Activated CD4-positive, alpha-beta T cell treated with anti-CD3 and anti-CD28 coated beads, Interleukin-10, Interleukin-2, amounts not matched to agents 100 ng/mL and 50 ng/mL, durations not matched to agents 16 hours and 8 hours (primary cell): ENCODE measurements at regions not wholly inside any gene's neighbourhood (a gene's known extent, or its start where the extent isn't known, plus 50 kb on each side); places are given as distances from the start of the nearest gene placed in this dataset.
A peak's percentile ranks its signal among the peaks of the same experiment; 100 is the strongest.

Source experiments
- DNase-seq: peaks from one replicate; pipeline ENCODE4 v3.0.0-alpha.2; 2020

DNA sequence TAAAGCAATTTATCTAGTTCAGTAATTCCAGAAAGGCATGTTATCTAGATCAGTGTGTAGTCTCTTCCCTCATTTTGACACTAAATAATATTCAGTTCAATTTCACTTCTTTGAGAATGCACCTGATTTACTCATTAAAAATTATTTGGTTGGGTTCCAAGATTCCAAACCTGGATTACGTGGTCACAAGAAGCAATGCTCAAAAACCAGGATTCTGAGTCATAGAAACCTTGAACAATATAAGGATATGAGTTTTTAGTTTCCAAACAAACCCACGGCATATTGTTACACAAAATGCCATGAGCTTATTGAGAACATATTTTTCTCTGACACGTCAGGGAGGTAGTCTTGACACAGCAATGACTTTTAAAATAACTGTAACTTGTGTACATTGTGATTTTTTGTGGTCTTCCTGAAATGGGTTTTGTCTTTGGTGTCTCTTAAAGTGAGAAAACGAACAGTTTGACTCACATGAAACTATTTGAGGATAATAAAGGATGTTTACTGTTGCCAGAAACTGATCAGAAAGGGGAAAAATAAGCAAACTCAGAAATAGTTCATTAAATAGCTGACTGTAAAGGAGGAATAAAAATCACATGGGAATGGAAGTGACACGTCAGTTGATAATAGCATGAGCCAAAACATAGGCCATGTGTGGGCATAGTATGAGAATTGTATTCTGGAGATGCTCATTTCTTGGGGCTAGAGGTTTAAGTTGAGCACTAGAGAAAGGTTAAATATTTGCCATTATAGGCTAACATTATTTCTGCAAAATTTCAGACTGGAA is 617.7 kb upstream of the CDH2 start:
- no peak for DNase-seq

DNA sequence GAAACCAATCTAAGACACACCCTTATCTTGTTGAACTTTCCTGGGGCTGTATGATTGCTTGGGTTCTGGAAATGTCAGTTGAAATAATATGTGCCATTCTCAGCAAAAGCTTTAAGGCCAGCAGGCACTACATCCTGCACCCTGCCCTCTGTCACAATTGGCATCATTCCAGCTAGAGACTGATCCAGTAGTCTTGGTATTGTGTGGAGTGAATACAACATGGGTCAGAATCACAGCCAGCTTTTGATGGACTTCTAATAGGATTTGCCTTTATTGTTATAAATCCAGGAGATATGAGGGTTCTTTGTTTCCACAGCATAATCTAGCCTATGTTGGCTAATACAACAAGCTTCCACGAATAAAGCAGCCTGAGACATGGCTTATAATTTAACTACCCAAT is 617.0 kb upstream of the CDH2 start:
- DNase-seq: no peak

DNA sequence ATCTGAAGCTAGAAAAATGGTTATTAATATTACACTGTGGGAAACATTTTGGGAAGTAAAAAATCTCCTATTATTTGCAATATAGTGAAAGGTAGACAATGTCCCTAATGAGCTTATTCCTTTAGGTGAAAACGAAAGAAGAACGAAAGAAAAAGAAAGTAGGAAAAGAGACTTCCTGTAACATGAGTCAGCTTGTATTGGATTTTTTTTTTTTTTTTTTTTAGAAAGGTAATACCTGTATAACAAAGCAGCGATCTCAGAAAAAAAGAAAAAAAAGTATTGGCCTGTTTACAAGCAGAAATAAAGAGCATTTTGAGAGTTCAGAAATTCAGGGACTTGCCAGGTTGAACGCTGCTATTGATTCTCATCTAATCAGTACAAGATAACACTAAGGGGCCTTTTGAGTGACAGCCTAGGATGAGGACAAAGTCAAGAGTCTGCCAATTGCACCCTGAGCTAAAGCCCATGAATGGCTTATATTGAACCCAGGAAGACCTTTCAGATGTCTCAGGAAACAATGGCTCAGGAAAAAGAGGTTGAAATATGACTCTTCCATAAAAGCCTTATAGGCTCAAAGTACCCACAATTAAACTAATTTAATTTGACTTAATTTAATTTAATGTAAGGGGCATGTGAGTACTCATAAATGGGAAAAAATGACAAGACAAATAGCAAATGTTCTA is 615.6 kb upstream of the CDH2 start:
- no peak for DNase-seq

DNA sequence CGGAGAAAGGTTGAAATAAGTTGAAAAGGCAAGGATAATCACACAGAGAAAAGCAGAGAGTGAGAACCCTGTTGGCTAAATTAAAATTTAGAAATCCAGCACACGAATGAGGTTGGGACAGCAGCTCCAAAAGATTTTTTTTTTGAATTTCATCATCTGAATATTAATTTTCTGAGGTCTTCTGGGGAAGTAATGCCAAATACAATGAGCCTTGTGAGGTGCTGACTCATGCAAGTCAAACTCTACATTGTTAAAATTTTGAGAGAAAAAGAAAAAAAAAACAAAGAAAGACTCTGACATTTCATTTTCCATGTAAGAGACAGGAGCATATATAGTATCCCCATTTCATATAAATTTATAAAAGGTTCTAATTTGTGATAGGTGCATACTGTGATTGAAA is 614.2 kb upstream of the CDH2 start:
- no peak for DNase-seq

DNA sequence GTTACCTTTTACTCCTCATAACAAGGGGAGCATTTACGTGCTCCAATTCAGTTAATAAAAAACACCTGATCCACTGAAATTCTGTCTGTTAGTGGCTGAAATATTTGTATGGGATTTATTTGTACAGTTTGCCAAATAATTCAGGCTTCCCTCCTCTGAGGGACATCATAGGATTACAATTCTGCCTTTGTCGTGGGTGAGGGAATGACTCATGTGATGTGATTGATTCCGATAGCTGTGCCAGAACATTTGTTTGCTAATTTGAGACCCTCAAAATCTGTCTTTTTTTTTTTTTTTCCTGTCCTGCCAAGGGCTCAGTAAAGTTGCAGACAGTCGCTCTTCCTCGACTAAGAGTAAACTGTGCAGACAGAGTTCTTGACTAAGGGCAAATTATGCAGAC is 612.6 kb upstream of the CDH2 start:
- DNase-seq: no peak

DNA sequence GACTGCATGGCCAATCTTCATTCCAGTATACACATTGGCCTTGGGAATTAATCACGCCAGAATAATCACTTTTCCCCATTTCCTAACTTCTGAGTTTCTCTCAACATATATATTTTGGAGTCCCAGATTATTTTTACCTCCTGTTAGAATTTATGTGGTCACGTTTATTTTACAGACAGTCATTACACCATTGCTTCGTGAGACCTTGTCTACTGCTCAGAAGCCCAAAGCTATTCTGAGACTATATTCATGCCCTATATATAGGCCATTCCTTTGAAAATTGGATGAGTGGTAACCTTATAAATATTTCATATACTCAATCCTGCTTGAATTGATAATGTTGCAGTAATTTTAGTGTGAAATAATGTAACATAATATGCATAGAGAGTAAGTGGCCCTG is 610.0 kb upstream of the CDH2 start:
- no peak for DNase-seq

DNA sequence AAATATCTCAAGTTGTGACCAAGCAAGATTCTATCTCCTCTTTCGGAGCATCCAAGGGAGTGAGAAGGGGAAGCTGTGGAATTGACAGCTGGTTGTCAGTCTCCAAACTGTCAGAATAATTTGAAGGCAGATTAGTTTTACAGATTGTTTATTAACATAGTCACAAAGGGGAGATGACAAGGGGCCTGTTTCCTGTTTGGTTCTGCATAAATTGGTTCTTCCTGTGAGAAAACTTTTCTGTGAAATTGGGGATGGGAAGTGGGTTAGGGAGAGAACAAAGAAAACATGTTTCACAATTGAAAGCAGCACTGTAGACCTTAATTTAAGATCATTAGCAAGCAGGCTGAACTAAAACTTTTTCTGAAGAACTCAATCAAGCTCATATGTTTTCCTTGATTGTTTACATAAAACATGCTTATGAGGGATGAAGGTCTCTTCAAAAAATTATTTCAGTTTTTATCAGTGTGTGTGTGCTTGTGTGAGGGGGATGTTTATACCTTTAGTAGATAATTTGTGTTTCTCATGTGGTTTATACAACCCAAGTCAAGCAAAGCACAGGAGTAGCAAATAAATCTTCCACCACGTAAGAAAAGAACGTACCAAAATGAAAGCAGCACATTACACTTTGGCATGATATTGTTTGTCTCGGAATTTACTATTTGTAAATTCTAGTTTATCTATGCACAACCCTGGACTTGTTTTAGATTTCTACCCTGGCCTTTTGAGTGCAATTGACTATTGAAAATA is 604.9 kb upstream of the CDH2 start:
- DNase-seq: no peak

DNA sequence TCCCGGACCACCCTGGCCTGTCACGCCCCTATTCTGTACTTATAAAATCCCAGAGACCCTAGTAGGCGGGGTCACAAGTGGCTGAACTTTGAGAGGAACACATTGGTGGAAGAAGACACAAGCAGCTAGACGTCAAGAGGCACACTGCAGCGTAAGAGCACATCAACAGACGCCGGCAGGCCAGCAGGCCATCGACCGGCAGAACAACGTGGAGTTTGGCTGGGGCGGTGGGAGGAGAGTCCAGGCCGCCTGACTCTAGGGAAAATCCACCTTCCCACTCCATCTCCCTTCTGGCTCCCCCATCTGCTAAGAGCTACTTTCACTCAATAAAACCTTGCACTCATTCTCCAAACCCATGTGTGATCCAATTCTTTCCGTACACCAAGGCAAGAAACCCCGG is 601.8 kb upstream of the CDH2 start:
- DNase-seq: no peak

DNA sequence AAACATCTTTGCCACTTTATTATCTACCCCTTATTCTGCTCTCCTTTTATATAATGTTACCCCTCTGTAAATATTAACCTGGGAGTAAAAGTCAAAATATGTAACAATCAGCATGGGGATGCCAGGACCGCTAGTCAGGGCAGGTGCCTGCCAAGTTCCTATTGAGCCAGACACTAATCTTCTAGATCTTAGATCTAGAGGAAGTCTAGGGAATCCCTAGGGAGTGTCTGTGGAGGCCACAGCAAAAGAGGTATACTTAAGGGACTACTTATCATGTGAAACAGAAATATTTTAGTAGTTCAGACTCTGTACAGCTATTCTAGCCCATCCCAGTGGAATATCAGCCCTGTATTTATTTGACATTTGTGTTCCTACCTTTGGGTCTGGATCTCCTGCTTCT is 600.8 kb upstream of the CDH2 start:
- no peak for DNase-seq

DNA sequence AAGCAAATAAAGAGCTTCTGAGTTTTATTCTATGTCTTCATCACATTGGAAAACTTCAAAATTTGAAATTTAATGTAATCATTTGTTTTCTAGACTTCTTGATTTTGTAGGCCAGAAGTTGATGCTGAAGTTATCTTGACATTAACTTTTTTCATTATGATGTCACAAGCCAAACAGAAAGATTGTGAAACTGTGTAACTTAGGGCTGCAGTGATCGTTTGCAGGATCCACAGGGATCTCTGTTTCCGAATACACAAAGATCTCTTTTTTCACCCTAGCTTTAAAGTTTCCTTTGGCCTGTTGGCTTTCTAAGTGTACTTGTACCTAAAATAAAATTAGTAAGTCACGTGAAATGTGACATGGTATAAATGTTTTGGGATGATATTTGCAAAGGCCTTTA is 594.9 kb upstream of the CDH2 start:
- no peak for DNase-seq

DNA sequence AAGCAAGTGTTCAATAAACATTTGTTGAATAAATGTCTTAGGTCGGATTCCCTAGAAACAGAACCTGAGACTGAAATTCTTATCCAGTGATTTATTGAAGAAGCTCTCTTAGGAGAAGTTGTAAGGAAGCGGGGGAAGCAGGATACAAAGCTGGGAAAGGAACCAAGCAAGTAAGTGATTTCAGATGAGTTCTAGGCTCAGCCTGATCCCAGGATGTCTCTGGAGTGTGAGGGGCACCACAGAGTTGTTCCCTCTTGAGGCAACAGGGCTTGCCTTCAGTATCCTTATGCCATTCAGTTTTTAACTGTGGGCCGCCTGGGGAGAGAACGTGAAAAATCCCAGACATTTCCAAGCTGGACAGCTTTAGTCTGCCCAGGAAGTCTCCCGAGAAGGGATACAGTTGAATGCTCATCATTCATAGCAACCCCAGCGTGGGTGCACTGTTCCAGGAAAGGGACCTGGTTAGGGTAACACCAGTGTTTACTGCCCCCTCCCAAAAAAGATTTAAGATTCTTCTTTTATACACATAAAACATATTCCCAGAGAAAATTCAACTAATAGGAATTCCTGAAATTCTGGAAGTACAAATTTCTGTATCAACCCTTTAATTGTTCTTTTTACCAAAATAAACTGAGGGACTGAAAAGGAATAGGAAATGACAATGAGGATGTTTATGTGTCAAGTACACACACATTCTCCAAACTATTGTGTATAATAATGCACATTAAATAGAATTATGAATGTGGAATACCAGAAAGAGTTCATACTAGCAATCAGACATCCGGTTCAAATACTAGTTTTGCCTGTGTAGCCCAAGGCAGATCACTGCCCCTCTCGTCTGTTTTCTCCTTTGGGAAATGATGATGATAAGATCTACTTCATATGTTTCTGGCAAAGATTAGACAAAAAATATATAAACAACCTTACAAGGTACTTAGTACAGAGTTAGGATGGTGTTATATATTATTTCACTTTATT is 592.1 kb upstream of the CDH2 start:
- DNase-seq: no peak

DNA sequence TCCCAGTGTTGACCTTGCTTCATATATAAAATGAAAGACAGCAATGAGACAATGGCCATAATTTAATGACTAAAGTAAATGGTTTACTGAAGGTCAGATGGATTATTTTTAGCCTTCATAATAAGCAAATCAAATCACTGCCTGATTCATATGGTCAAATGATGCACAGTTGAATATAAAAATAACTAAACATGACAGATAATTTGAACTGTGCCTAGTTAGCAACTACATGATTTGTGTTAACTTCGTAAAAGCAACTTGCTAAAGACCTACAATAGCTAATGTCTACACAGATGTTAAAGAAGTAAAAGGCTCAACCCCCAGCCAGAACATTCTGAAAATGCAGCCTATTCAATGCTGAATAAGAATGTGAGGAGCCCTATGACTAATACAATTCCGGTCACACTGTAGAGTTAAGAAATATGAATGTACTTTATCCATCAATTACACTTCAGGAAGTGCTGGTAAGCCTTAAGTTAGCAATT is 590.8 kb upstream of the CDH2 start:
- DNase-seq: peak; percentile 7

DNA sequence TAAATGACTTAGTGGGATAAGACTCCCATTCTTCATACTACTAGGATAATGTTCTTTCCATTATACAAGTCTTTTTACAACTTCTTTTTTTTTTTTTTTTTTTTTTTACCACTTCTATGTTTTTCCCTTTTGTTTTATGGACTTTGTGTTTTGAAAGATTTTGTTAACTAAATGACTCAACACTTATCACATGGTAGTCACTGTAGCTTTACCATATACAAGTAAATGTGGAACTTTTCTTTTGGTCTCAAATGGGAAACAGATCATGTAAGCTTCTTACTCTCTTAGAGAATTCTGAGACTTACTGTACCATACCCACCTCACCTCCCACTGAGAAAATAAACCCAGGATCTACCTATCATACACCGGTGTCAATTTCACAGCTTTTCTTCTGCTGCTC is 590.3 kb upstream of the CDH2 start:
- no peak for DNase-seq

DNA sequence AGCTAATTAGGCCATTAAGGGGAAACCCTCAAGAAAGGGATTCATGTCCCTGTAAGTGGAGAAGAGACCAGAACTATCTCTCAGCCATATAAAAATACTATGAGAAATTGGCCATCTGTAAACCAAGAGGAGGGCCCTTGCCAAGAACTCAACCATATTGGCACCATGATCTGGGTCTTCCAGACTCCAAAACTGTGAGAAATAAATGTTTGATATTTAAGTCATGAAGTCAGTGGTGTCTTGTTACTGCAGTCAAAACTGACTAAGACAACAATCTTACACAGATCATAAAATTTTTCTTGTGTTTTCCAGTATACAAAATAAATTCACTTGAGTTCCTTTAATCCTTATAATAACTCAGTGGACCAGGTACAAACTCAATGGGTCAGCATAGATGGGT is 589.8 kb upstream of the CDH2 start:
- DNase-seq: no peak

DNA sequence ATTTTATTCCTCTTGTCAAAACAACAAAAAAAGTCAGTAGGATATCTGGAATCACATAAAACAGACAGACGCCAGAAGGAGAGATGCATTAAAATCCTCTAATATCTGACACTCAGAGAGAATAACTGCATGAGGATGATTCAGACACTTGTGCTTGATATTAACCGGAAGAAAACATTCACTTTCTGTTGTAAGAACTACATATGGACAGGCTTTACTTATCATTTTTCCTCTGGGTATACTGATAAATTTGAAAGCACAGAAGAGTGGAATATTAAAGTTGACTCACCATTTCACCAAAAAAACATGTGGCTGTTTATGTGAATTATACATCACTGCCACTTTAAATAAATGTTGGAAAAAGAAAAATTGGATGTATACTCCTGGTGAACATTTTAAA is 589.1 kb upstream of the CDH2 start:
- no peak for DNase-seq

DNA sequence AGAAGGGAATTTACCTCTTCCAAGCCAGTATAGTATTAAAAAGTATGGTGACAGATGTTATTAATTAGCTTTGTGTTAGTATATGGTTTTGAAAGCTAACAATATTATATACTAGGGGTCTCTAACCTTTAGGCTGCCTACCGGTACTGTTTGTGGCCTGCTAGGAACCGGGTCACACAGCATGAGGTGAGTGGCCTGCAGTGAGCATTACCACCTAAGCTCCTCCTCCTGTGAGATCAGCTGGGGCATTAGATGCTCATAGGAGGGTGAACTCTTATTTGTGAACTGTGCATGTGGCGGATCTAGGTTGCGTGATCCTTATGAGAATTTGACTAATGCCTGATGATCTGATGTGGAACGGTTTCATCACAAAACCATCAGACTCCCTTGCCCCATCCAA is 583.4 kb upstream of the CDH2 start:
- no peak for DNase-seq

DNA sequence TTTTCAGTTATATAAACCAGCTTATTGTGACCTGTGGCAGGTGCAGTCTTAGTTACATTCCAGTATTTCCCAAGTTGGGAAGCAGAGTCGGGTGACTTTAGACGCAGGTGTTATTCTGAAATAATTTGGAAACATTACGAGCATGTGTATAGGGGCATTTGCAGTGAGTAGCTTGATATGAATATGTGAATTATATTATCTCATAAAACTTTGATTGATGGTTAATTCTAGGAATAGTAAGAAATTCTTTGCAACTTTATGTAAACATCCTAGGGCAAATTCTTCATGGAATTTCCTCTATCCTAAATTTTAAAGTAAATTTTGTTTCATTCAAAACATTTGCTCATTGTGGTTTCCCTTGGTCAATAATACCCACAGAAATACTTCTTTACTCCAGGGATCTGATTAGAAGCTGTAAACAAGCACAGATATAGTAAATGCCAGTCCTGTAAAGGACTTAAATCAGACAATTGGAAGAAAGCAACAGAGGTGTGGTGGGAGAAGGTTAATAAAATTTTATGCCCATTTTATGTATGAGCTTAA is 580.6 kb upstream of the CDH2 start:
- no peak for DNase-seq

DNA sequence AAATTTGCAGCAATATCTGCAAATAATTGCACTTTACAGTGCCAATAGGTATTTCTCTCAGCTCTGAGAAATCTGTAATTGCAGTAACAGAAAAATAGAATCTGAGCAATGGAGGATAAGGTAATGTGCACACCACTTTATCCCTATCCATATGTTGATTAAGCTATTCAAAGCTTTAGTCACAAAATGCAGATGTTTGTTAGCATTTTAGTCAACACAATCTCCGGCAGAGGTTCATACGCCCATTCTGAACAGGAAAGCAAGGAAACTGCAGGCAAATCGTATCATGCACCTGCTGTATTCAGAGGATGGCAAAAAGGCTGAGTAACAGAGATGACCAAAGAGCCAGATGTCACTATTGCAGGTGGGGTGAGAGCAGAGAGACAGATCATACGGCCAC is 566.2 kb upstream of the CDH2 start:
- DNase-seq: no peak

DNA sequence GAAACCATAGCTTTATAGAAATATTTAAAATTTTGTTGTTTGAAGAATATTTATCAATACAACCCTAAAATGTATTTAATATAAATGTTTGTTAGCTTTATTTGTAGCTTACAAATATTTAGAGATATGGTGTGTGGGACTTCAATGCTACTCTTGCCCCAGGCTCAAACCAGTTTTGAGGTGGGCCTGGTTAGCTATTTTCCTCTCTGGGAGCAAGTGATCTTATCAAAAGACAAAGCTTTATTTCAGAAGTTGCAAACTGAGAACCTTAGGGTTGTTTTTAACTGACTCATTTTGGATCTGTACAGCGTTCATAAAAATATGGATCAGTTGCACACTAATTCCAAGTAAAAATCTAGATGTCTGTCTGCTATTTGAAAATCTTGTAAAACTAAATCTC is 563.6 kb upstream of the CDH2 start:
- DNase-seq: no peak

DNA sequence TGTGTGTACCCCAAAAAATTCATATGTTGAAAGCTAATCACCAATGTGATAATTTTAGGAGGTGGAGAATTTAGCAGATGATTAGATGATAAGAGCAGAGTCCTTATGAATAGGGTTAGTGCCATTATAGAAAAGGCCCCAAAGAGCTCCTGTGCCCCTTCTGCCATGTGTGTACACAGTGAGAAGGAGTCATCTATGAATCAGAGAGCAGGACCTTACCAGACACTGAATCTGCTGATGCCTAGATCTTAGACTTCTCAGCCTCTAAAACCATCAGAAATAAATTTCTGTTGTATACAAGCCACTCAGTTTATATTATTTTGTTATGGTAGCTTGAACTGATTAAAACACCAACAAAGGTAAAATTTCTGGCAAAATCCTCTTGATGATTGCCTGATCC is 560.0 kb upstream of the CDH2 start:
- DNase-seq: no peak

DNA sequence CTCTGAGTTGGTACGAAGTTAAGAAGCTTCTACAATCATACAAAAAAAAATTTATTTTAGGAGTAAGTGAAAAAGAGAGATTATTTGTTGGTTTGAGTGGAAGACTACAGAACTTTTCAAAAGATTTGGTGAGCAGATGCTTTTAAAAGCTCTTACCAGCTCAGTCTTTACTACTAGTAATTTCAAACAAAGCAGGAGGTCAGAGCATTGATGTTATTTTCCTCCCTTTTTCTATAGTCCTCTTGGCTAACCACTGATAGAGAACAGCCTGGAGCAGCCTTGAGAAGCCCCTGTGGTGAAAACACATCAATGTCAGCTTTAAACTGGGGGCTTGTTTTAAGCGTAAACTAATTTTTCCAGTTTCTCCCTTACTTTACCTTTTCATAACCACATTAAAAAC is 559.3 kb upstream of the CDH2 start:
- DNase-seq: no peak

DNA sequence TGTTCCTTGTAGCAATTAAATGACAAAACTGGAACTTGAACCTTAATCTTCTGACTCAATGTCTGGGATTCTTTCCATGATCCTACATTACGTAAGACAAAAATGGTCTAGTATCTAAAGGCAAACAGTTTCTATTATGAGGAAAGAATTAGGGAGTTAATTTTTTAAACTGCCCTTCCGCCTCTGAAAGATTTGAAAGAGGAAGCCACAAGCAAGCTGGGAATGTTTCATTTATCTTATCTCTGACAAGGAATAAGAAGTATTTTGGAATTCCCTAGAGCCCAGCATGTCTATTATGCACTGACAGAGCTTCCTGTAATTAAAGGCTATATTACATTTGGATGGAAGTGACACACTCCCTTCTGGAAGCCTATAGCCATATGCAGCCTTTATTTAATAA is 558.8 kb upstream of the CDH2 start:
- no peak for DNase-seq

DNA sequence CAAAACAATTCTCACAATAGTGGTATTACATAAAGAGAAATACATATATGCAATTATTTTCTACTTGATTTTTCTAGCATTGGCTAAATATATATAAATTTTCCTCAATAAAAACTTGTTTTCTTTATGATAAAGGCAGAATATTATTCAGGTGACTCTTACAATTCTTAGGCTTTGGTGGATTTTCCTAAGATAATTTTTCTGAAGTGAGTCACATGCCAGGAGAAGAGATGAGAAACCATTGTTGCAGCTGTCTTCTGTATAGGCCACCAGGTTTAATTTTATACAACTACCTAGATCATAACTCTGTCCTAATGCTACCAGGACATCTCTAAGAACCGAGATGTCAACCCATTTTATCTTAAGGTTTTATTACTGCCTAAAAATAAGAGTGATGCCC is 552.4 kb upstream of the CDH2 start:
- DNase-seq: no peak
